Esophagus mucosa (tissue), 1 donor: ENCODE measurements at regions not wholly inside any gene's neighbourhood (a gene's known extent, or its start where the extent isn't known, plus 50 kb on each side); places are given as distances from the start of the nearest gene placed in this dataset.
"Not testable (repeated sequence)": the region's sequence is repeated elsewhere in the genome, so short reads cannot be mapped to it uniquely, and the experiment has no call there.

Source experiments
- ATAC-seq: fragments of 200-7000 bp; cut with Tn5 transposase; one replicate; pipeline ENCODE4 v1.9.1; 2020
- donor health status: DM: yes; HTN: yes; CAD: no.

DNA sequence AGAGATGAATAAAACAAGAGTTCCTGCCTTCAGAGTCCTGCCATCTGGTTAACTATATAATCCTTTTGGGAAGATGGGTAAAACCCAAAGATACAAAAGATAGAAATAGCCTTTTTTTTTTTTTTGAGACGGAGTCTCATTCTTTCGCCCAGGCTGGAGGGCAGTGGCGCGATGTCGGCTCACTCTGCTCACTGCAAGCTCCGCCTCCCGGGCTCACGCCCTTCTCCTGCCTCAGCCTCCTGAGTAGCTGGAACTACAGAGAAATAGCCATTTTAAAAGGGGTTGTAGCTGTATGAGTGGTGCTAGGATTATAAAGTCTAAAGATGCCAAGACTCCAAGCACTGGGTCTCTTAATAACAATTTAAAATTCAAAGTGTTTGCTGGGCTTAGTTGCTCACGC, 97.2 kb downstream of the KDR start:
- no peak for ATAC-seq

DNA sequence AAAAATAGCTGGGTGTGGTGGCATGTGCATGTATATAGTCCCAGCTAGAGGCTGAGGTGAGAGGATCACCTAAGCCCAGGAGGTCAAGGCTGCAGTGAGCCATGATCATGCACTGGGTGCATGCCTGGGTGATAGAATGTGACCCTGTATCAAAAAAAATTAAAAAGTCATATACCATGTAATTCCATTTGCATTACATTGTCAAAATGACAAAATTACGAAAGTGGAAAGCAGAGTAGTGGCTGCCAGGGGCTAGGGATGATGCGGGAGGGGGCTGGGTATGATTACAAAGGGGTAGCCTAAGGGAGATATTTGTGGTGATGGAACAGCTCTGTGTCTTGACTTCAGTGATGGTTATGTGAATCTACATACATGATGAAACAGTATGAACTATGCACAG, 97.8 kb downstream of the KDR start:
- no peak for ATAC-seq

DNA sequence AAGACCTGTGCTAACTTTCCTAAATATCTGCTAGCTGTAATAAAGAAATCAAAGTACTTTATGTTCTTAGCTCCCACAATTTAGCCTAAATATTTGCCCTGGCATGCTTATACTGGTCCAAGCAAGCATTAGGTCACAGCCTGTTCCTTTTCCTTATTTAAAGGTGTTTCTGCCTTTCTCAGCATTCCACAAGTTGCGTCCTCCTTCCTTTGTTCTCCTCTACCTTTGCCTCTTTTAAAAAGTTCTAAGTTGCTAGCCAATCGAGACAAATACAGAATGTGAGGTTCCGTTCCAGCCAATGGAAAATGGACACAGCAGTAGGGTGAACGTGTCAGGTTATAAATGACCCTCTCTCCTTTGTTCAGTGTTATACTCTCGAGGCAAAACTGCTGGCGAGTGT, 99.9 kb downstream of the KDR start:
- not testable (repeated sequence) for ATAC-seq

DNA sequence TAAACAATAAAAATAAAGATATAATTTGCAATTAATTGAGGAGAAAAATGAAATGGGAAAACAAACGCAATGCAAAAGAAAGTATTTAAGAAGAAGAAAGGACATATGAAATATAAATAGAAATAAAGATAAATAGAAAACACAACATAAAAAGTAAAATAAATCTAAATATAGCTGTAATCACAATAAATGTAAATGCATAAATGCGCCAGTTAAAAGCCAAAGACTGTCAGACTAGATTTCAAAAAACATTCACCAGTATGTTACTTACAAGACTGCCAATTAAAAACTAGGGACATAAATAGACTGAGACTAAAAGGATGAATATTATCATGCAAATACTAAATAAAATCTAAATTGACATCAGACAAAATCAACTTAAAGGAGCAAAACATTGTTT, 102.4 kb downstream of the KDR start:
- ATAC-seq: no peak

DNA sequence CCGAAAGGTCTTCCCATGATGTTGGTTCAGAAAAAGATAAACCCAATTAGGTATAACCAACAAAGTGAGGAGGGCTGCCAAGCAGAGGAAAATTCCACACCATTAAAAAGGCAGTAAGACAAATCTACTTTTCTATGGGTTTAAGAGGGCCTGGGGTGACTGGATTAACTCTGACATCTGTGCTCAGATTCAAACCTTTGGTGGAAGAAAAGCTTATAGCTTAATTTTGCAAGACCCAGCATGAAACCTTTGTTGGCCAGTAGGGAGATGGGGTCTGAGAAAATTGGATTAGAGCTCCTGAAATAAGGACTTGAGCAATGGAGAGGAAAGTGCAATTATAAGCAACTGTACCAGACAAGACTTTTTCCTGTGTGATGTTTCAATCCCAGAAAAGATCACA, 104.2 kb downstream of the KDR start:
- no peak for ATAC-seq

DNA sequence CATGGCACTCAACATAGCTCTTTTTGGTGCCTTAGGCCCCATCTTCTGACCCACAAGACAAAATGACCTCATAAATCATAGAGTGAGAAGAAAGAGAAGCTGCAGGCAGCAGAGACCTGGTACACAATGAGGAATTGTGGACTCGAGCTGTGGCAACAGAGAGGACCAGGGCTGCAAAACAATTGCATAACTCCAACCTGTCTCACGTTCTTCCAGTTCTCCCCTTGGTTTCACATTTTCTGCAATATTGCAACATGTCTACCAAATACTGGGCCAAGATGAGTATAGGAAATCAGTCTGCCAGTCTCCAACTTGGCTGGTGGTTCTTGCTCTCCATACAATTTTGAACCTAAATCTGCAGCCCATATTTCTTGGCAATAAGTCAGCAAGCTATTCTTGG, 105.3 kb downstream of the KDR start:
- no peak for ATAC-seq

DNA sequence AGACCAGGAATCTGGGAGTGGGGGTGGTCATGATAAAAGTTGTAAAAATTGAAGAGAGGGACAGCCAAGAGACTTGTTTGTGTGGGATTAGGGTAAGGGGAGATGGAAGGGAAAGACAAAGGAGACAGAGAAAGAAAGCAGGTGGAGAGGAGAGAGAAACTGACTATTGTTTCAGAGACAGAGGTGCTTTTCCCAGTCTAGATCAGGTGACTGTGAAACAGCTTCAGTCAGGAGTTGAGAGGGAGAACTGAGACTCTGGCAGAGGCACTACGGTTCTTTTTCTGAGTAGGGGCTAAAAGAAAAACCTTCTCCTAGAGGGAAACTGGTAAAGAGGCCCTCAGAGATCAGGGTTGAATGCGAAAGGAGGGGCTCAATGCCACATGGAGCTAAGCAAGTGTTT, 106.4 kb downstream of the KDR start:
- no peak for ATAC-seq

DNA sequence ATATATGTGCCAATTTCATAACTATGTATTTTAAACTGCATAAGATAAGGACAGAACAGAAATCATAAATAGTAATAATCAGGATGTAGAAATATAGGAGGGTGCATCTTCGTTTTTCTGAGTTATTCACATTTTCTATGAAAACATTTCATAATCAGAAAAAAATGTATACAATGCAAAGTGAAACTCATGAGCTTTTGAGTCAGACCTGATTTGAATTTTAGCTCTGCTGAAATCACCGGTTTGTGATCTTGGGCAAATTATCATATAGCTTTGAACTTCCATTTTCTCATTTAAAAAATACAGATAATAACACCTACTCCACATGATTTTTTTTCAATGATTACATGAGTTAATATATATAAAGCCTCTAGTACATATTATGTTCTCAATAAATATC, 106.9 kb downstream of the KDR start:
- ATAC-seq: no peak

DNA sequence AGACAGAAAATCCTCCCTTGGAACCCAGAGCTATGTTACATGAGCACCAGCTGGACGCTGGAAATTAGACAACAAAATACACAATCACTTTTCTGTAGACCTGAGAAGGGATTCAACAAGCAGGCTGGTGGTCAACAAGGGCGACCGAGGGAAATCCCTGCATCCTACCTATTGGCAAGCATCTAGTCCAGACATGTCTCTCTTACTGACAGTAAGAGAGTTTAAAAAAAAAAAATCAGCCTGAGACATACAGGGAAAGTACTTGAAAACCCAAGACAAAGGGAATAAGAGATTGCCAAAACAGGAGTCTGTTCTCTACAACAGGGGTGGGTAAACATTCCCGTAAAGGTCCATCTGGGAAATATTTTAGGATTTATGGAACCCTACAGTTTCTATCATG, 108.0 kb downstream of the KDR start:
- ATAC-seq: no peak

DNA sequence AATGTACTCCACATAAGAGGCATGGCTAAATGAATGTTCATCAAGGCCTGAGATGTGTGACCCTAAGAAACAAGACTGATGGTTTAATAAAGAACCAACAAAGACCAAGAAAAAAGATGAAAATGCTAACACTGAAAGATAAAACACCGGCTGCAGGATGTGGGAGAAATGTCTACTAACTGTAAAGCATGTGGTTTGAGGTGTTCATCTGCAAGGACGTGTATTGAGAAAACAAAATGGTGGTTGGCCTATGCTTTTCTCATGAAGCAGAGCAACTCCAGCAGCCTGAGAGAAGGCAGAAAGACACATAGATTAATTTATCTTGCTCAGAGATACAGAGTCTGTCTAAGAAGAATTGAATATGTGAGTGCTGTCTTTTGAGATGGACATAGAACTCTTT, 109.3 kb downstream of the KDR start:
- ATAC-seq: no peak

DNA sequence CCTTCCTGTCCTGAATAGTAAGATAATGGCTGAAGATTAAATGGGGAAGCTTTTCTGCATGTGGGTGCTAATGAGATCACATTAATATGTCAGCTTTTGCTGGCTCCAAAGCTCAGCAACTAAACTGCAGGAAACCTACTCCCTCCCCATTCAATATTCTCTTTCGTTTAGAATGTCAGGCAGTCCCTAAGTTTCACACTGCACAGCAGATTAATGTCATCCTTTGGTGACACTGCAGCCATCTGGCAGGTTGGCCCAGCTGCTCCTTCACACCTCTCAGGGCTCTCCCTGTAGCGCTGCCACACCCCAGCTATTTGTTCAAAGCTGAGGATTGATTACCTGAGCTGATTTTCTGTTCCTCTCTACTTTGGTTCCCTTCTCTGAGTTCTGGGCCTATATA, 110.5 kb downstream of the KDR start:
- ATAC-seq: no peak

DNA sequence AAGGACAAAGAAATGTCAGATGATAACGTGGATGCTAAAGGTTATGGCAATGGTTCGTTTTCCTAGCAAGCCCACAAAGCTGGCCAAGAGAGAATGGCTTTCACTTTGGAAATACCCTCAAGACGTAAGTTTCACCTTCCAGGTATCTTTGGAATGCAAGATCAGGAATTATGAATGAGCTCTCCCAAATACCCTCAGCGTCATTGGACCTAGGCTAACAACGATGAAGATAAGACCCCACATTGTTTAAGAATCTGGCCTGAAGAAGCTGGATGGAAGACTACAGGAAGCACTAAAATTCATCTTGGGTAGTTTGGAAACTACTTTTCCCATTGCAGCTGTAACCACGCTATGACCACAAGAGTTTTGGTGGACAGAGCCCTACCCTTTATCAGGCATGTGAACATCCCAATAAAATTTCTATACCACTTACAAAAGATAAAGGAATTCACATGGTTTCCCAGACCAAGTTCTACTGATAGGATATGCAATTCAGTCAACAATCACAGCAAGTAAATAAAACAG, 111.9 kb downstream of the KDR start:
- ATAC-seq: no peak

DNA sequence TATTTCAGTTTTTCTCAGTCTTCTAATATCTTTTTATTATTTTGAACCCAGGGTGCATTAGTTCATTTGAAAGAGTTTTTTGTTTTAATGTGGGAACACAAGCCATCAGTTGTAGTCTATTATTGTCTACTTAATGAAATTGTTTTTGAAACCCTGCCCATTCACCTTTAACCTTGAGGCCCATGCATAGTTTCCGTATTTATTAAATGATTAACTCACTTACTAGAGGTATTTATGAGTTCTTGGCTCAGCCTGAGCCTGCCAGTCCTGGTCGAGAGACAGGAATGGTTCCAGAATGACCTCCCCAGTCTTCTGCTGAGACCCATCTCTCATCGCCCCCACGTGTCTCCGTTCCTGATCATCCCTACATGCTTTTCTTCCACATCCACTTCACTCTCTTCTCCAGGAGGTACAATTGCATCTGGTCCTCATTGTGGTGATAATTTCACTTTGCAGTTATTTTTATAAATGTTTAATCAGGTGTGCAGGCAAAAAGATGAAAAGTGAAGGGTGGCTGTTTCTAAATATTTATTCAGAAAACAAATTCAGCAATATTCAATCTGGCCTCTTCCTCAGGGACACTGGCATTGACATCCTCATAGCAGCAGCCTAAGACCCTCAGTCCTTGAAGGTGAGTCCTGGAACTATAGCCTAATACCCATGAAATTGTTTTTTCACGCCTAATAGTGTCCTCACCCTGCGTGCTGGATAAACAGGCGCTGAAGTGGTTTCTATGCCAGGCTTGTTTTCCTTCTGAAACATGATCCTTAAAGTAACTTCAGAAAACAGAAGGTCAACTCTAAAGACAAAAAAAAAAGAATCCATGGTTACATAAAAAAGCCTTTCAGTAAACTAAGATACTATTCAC, 112.8 kb downstream of the KDR start:
- ATAC-seq: no peak

DNA sequence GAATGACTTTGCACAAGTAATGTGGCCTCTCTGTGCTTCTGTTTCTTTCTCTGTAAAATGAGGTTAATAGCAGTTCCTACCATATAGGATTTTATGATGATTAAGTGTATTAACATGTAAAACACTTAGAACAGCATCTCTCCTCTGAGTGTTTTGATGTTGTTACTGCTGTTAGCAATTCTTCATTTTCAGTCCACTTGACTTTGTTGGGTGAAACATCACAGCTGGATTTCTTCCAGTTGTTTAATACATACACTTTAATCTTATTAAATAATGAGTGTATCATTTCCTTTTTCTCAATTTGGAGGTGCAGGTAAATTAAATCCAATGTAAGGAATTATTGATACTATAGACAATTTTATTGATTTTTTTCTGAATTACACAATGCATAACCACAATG, 113.6 kb downstream of the KDR start:
- no peak for ATAC-seq

DNA sequence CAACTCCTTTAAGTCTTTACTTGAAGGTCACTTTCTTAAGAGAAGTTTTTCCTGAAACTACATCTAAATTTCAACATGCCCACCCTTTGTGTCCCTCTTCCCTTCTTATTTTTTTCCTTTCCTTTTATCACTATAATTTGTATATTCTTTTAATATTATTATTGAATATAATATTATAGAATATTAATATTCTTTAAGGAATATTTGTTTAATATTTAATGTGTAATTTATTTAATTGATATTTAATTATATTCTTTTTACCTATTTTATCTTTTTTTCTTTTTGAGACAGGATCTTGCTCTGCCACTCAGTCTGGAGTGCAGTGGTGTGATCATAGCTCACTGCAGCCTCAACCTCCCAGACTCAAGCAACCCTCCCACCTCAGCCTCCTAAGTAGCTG, 114.8 kb downstream of the KDR start:
- no peak for ATAC-seq

DNA sequence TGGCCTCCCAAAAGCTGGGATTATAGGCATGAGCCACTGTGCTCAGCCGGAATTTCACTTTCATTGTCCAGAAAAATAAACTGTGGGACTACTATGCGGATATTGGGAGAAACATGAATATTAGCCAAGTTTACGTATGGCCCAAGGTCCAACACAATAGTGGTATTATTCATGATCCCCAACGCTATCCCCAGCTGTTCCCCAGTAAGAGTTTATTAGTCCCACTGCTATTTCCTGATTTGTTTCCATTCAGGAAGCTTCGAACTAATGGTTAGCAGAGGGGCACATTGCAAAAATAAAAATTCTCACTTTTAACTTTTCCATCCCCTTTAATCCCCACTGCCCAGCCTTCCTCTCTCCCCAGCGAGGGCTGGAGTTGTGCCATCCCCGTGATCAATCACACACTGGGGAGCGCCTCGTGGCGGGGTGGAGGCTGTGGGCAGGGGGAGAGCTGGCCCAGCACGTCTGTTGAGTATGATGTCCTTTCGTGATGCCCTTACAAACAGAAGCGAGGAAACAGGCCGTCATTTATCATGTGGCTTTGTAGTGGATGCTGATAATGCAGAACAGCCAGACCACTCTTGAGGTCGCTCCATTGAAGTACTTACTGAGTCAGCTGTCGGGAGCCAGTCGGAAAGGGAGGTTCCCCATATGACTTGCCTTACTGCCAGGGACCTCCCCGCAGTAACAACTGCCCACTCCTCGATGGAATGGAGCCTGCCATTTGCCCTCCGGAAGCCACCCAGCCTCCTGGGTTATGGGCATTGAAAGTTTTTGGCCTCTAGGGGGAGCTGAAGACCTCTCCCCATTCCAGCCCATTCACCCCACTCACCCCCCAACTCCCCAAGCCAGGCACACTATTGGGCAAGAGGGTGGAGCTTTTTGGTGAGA, 117.0 kb downstream of the KDR start:
- peak; percentile 29 for ATAC-seq

DNA sequence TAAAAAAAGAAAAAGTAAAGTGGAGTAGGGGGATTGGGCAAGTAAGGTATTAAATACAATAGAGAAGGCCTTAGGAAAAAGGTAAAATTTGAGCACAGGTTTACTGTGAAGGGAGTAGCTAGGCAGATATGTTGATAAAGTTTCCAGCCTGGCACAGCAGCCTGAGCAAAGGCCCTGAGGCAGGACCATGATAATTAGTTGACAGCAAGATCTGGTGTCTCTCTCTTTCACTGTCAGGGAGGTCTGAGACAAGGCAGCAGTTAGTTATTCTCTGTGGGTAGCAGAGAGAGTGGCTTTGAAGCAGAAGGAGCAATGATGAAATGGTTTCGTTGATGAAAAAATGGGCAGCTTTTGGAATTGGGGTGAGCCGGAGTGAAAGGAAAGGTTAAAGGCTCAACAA, 119.5 kb downstream of the KDR start:
- ATAC-seq: no peak

DNA sequence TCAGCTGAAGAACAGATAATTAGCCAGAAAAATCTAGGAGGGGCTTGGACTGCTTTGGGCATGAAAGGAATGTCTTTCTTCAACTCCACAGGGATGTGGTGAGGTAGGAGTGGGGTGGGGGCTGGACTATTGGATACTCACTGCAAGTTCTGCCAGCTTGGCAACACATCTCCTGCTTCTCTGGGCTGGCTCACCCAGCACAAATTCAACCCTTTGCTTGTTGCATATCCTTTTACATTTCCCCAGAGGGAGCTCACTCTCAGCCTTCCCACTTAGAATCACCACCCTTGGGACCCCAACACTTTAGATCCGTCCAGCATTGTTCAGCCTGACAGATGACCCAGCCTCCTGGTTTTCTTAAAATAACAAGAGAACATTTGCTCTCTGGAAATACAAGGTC, 120.6 kb downstream of the KDR start:
- no peak for ATAC-seq

DNA sequence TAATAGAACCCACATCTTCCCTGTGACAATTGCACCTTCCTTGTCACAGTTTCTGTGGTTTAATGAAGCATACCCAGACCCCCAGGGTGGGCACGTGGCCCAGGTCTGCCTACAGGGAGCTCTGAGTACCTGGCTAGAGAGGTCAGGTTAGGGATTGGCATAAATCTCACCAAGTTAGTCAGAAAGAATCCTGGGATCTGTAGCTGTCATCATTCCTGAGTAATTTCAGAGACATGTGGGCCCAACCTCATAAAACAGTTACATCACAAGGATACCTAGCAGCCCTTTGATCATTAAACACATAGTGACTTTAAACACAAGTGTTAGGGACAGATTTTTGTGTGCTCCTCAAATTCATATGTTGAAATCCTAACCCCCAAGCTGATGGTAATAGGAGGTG, 123.0 kb downstream of the KDR start:
- ATAC-seq: no peak

DNA sequence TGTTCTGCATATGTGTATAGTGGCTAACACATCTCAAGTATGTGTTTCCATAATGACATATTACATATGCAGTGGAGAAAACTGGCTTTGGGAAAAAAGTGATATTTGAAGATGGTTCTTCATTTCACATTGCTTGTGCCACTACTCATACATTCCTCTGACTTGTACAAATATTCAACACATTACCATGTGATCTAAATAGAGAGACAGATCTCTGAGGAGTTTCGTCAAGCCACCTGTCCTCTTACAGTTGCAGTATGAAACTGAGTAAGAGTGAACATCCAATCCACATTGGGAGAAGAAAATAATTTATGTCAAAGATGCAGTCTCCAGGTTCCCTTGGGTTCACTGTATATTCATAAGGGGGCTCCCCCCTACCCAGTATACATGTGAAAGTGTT, 123.9 kb downstream of the KDR start:
- ATAC-seq: no peak

DNA sequence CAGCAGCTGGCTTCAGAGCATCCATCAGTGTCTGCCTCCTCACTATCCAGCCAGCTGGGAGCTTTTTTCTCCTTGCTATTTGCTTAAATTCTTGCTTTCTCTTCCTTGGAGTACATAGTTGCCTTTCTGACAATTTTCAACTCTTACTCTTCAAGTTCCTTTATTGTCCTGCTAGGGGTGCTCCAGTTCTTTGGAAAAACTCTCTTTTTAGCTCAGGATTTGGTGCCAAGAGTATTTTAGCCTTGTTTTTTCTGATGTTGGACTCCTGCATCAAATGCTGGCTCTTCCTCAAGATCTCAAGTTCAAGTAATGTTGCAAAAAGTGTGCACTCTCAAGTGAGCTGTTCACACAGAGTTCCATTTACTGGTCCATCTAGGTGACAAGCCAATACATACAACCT, 126.4 kb downstream of the KDR start:
- ATAC-seq: no peak

DNA sequence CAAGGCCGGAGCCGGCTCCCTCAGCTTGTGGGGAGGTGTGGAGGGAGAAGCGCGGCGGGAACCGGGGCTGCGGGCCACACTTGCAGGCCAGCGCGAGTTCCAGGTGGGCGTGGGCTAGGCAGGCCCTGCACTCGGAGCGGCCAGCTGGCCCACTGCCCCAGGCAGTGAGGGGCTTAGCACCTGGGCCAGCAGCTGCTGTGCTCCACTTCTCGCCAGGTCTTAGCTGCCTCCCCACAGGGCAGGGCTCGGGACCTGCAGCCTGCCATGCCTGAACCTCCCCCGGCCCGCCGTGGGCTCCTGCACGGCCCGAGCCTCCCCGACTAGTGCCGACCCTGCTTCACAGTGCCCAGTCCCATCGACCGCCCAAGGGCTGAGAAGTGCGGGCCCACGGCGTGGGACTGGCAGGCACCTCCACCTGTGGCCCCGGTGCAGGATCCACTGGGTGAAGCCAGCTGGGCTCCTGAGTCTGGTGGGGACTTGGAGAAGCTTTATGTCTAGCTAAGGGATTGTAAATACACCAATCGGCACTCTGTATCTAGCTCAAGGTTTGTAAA, 131.8 kb downstream of the KDR start:
- ATAC-seq: not testable (repeated sequence)

DNA sequence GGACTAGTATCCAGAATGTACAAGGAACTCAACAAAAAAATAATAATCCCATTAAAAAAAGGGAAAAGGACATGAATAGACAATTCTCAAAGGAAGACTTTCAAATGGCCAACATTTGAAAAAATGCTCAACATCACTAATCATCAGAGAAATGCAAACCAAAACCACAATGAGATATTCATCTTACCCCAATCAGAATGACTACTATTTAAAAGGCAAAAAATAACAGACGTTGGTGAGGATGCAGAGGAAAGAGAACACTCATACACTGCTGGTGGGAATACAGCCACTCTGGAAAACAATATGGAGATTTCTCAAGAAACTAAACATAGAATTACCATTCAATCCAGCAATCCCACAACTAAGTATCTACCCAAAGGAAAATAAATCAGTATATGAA, 133.1 kb downstream of the KDR start:
- no peak for ATAC-seq

DNA sequence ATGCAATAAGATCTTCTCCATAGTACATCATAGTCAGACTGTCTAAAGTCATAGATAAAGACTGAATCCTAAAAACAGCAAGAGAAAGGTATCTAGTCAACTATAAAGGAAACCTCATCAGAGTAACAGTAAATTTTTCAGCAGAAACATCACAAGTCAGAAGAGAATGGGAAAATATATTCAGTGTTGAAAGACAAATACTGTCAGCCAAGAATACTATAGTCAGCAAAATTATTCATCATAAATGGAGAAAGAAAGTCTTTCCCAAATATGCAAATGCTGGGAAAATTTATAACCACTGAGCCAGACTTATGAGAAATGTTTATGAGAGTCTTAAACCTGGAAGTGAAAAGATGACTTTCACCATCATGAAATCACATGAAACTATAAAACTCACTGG, 136.7 kb downstream of the KDR start:
- ATAC-seq: no peak
